ENCODE measurements at regions not wholly inside any gene's neighbourhood (a gene's known extent, or its start where the extent isn't known, plus 50 kb on each side); places are given as distances from the start of the nearest gene placed in this dataset.

- Histone ChIP-seq H3K9me3 (no peaks in the 10 kb centered on the region), H3K36me3 (no peaks in the 10 kb centered on the region), H3K4me1 (no peaks in the 10 kb centered on the region), H3K27me3 (no peaks in the 10 kb centered on the region), H3K27ac (no peak overlapping the region), H3K4me3 (no peak overlapping the region)
- DNase-seq: no peak
- TF ChIP-seq POLR2A (IDR thresholded peaks at IDR 0.05) (no peak), CTCF (IDR thresholded peaks at IDR 0.05) (no peak)
- intact Hi-C loops (cut with DNase I): no loop called here
These were observed 504.3 kb upstream of the PCDH15 start for GRCh38 chr10:55305285-55305684.

GRCh38 chr10:55287346-55287745 is 486.3 kb upstream of the PCDH15 start:
- H3K4me1 ChIP-seq: no peaks in the 10 kb centered on the region

GRCh38 chr10:55283031-55283430 is 482.0 kb upstream of the PCDH15 start:
- DNase-seq: no peak
- WGBS, 2 donors: 50 to 60% methylated on average over 5 of the region's 5 CpGs
- Histone ChIP-seq H3K36me3 (no peaks in the 10 kb centered on the region), H3K27ac (no peak overlapping the region), H3K9me3 (no peaks in the 10 kb centered on the region), H3K27me3 (no peaks in the 10 kb centered on the region), H3K4me1 (no peaks in the 10 kb centered on the region), H3K4me3 (no peak overlapping the region)
- no peak for TF ChIP-seq POLR2A (IDR thresholded peaks at IDR 0.05)
- TF ChIP-seq CTCF (IDR thresholded peaks at IDR 0.05): no peak
- intact Hi-C loops (cut with DNase I): no loop called here

More at GRCh38 chr10:55287346-55287745, 486.3 kb upstream of the PCDH15 start:
- intact Hi-C loops (cut with DNase I): no loop called here
- no peaks in the 10 kb centered on the region for H3K36me3 ChIP-seq
- peaks cover 0 to under 1% (median 0%) of the 10 kb centered on the region in 3 donors for H3K9me3 ChIP-seq
- H3K4me3 ChIP-seq: no peak overlapping the region
- no peak for DNase-seq
- WGBS, 2 donors: 47 to 54% methylated on average over 2 of the region's 2 CpGs
- TF ChIP-seq POLR2A (IDR thresholded peaks at IDR 0.05) (no peak), CTCF (IDR thresholded peaks at IDR 0.05) (no peak)
- H3K27me3 ChIP-seq: no peaks in the 10 kb centered on the region
- no peak overlapping the region for H3K27ac ChIP-seq

- TF ChIP-seq POLR2A (IDR thresholded peaks at IDR 0.05) (no peak), CTCF (IDR thresholded peaks at IDR 0.05) (no peak)
- no peaks in the 10 kb centered on the region for H3K4me1 ChIP-seq
- DNase-seq: no peak
- H3K36me3 ChIP-seq: no peaks in the 10 kb centered on the region
- H3K4me3 ChIP-seq: no peak overlapping the region
- intact Hi-C loops (cut with DNase I): no loop called here
- H3K9me3 ChIP-seq: no peaks in the 10 kb centered on the region
- 88 to 94% methylated on average over 1 of the region's 1 CpG for WGBS, 2 donors
- no peak overlapping the region for H3K27ac ChIP-seq
- no peaks in the 10 kb centered on the region for H3K27me3 ChIP-seq
These were observed 479.7 kb upstream of the PCDH15 start for GRCh38 chr10:55280696-55281095.

- H3K9me3 ChIP-seq: no peaks in the 10 kb centered on the region
- H3K27me3 ChIP-seq: no peaks in the 10 kb centered on the region
- no peaks in the 10 kb centered on the region for H3K4me1 ChIP-seq
- no peaks in the 10 kb centered on the region for H3K36me3 ChIP-seq
- WGBS, 2 donors: 56 to 74% methylated on average over 2 of the region's 2 CpGs
- intact Hi-C loops (cut with DNase I): no loop called here
- DNase-seq: no peak
- no peak overlapping the region for H3K4me3 ChIP-seq
- TF ChIP-seq POLR2A (IDR thresholded peaks at IDR 0.05) (no peak), CTCF (IDR thresholded peaks at IDR 0.05) (no peak)
- no peak overlapping the region for H3K27ac ChIP-seq
These were observed 476.5 kb upstream of the PCDH15 start for GRCh38 chr10:55277549-55277948.

All from esophagus squamous epithelium (tissue), 5 donors.